GM10266 (cell line): ENCODE measurements at regions not wholly inside any gene's neighbourhood (a gene's known extent, or its start where the extent isn't known, plus 50 kb on each side); places are given as distances from the start of the nearest gene placed in this dataset.

Experiments
- DNase-seq: peaks from one replicate; pipeline ENCODE4 v3.0.0; 2012; ENCODE audit errors: extremely low spot score
- CTCF ChIP-seq: IDR thresholded peaks from 2 replicates; pipeline ENCODE4 v1.5.1; 2012; ENCODE audit warnings: mild to moderate bottlenecking, low read depth; ENCODE audit not compliant: control insufficient read depth, insufficient read depth; ENCODE audit errors: missing control alignments

- TF ChIP-seq CTCF = no peak
- DNase-seq = no peak
Measured at GRCh38 chr1:213602796-213603486, 384.8 kb upstream of the PROX1 start.

- no peak for DNase-seq
- no peak for TF ChIP-seq CTCF
Measured at GRCh38 chr1:213604477-213604876, 383.3 kb upstream of the PROX1 start.

GRCh38 chr1:213605732-213606131 lies 382.0 kb upstream of the PROX1 start:
- TF ChIP-seq CTCF = no peak
- no peak for DNase-seq

GRCh38 chr1:213606252-213606820 lies 381.4 kb upstream of the PROX1 start:
- TF ChIP-seq CTCF = no peak

GRCh38 chr1:213613549-213613948 lies 374.2 kb upstream of the PROX1 start:
- TF ChIP-seq CTCF = no peak
- DNase-seq = no peak

More at GRCh38 chr1:213606252-213606820, 381.4 kb upstream of the PROX1 start:
- DNase-seq = no peak

GRCh38 chr1:213615226-213615916 lies 372.4 kb upstream of the PROX1 start:
- no peak for DNase-seq
- no peak for TF ChIP-seq CTCF

GRCh38 chr1:213617133-213617532 lies 370.6 kb upstream of the PROX1 start:
- no peak for TF ChIP-seq CTCF
- no peak for DNase-seq
